A673 (cell line): ENCODE measurements at regions not wholly inside any gene's neighbourhood (a gene's known extent, or its start where the extent isn't known, plus 50 kb on each side); places are given as distances from the start of the nearest gene placed in this dataset.

ENCODE experiments used
- BruUV-seq: library from RNA; stranded (reverse); fragments of 400-500 nt; replicated peaks from 2 replicates; lab custom pipeline; 2021; lab: Mats Ljungman, UMichigan
- CTCF ChIA-PET: fragments of 300-600 bp; sonication (Branson Sonifier 250); formaldehyde crosslinking; loops from one replicate; lab custom pipeline; 2022; ENCODE audit warnings: antibody characterized with exemption; lab: Charles Lee
- POLR2A ChIA-PET: fragments of 300-600 bp; sonication (Branson Sonifier 250); formaldehyde crosslinking; loops from one replicate; lab custom pipeline; 2022; ENCODE audit warnings: antibody characterized with exemption; ENCODE audit not compliant: low non-redundant PET; lab: Charles Lee
- DNase-seq: peaks from one replicate; pipeline ENCODE4 v3.0.0-alpha.2; 2015; ENCODE audit warnings: low spot score
- H3K27ac ChIP-seq: fragments of 200-600 bp; sonication (generic); 2 replicates; pipeline ENCODE4 v1.5.1; 2016; ENCODE audit warnings: mixed run types, low read depth, mild to moderate bottlenecking, mixed read lengths, antibody characterized with exemption, low read length; ENCODE audit not compliant: poor library complexity, severe bottlenecking
- H3K27me3 ChIP-seq: fragments of 200-600 bp; sonication (generic); replicated peaks from 2 replicates; pipeline ENCODE4 v1.6.1; 2017; ENCODE audit warnings: mixed run types, low read depth, mild to moderate bottlenecking, mixed read lengths, antibody characterized with exemption, low read length; ENCODE audit not compliant: insufficient read depth, poor library complexity
- H3K36me3 ChIP-seq: fragments of 200-600 bp; sonication (generic); 2 replicates; pipeline ENCODE4 v1.6.1; 2016; ENCODE audit warnings: mixed run types, mild to moderate bottlenecking, mixed read lengths, antibody characterized with exemption, low read length; ENCODE audit not compliant: insufficient read depth, poor library complexity, severe bottlenecking
- H3K4me1 ChIP-seq: fragments of 200-600 bp; sonication (generic); 2 replicates; pipeline ENCODE4 v1.6.1; 2017; ENCODE audit warnings: mixed run types, mild to moderate bottlenecking, mixed read lengths, antibody characterized with exemption, low read length; ENCODE audit not compliant: insufficient read depth, poor library complexity, severe bottlenecking
- H3K4me3 ChIP-seq: fragments of 200-600 bp; sonication (generic); 2 replicates; pipeline ENCODE4 v1.5.1; 2016; ENCODE audit warnings: low read depth, mixed run types, mild to moderate bottlenecking, mixed read lengths, low read length; ENCODE audit not compliant: poor library complexity, severe bottlenecking
- H3K9me3 ChIP-seq: fragments of 200-600 bp; sonication (generic); 2 replicates; pipeline ENCODE4 v1.6.1; 2016; ENCODE audit warnings: mixed run types, low read depth, mild to moderate bottlenecking, mixed read lengths, antibody characterized with exemption, low read length; ENCODE audit not compliant: poor library complexity, severe bottlenecking
- CTCF ChIP-seq: fragments of 300-800, 200-600 bp; sonication (generic); conservative IDR thresholded peaks from 2 replicates; pipeline ENCODE4 v1.5.1; 2017; ENCODE audit warnings: low read depth, mild to moderate bottlenecking, antibody characterized with exemption, low read length, moderate library complexity, mixed read lengths
- EZH2 ChIP-seq: fragments of 200-600 bp; sonication (generic); IDR thresholded peaks from 2 replicates; pipeline ENCODE4 v1.6.1; 2017; ENCODE audit warnings: borderline replicate concordance, low read depth, mild to moderate bottlenecking, mixed read lengths, antibody characterized with exemption, low read length; ENCODE audit not compliant: poor library complexity, severe bottlenecking
- intact Hi-C: fragments of 100-400 bp; cut with micrococcal nuclease; formaldehyde crosslinking; loops from one replicate; pipeline ENCODE4 v1.10.0; 2022; ENCODE audit not compliant: unreplicated experiment

- TF ChIP-seq CTCF (peak; percentile 55), EZH2 (no peak)
- peak; percentile 38 for DNase-seq
- no peaks in the 10 kb centered on the region for H3K9me3 ChIP-seq
- no peak overlapping the region for H3K27ac ChIP-seq
- intact Hi-C loops, result no loop called here
- ChIA-PET POLR2A (interaction anchor here (0.6 kb wide), 1 partner anchor 32 kb away, joined by 3 read pairs; no protein-coding TSS in a partner anchor), CTCF (interaction anchor here (1.2 kb wide), 1 partner anchor 1223 kb away, joined by 4 read pairs; no protein-coding TSS in a partner anchor)
- BruUV-seq, result no TSS peak
- no peaks in the 10 kb centered on the region for H3K27me3 ChIP-seq
- H3K4me1 ChIP-seq, result no peaks in the 10 kb centered on the region
- H3K36me3 ChIP-seq, result no peaks in the 10 kb centered on the region
- no peak overlapping the region for H3K4me3 ChIP-seq
These were observed 289.9 kb downstream of the CD109 start for GRCh38 chr6:73985891-73986290.

- H3K4me1 ChIP-seq, result no peaks in the 10 kb centered on the region
- ChIA-PET POLR2A (no interaction called here), CTCF (no interaction called here)
- no peak overlapping the region for H3K4me3 ChIP-seq
- TF ChIP-seq CTCF, result no peak
- TF ChIP-seq EZH2, result no peak
- H3K36me3 ChIP-seq, result no peaks in the 10 kb centered on the region
- H3K9me3 ChIP-seq, result no peaks in the 10 kb centered on the region
- no peak overlapping the region for H3K27ac ChIP-seq
- BruUV-seq, result no TSS peak
- no peak for DNase-seq
- intact Hi-C loops, result no loop called here
- H3K27me3 ChIP-seq, result no peaks in the 10 kb centered on the region
These were observed 288.7 kb downstream of the CD109 start for GRCh38 chr6:73984571-73985210.

- ChIA-PET POLR2A (no interaction called here), CTCF (no interaction called here)
- no peaks in the 10 kb centered on the region for H3K36me3 ChIP-seq
- no peaks in the 10 kb centered on the region for H3K4me1 ChIP-seq
- H3K4me3 ChIP-seq, result no peak overlapping the region
- no peaks in the 10 kb centered on the region for H3K9me3 ChIP-seq
- no peak overlapping the region for H3K27ac ChIP-seq
- no TSS peak for BruUV-seq
- TF ChIP-seq EZH2 (no peak), CTCF (no peak)
- intact Hi-C loops, result no loop called here
- no peaks in the 10 kb centered on the region for H3K27me3 ChIP-seq
- DNase-seq, result no peak
These were observed 287.4 kb downstream of the CD109 start for GRCh38 chr6:73983367-73983766.
